Limb (tissue), 2 donors: ENCODE measurements at regions not wholly inside any gene's neighbourhood (a gene's known extent, or its start where the extent isn't known, plus 50 kb on each side); places are given as distances from the start of the nearest gene placed in this dataset.
"Not testable (repeated sequence)": the region's sequence is repeated elsewhere in the genome, so short reads cannot be mapped to it uniquely, and the experiment has no call there.

Source experiments
- DNase-seq, 2 donors: peaks; one replicate each; pipeline ENCODE4 v3.0.0-alpha.2; 2016; ENCODE audit errors: extremely low spot score in 2 of 2

- no peak for DNase-seq
These were observed 957.8 kb downstream of the C4orf33 start for GRCh38 chr4:130053723-130054122.

GRCh38 chr4:130054908-130055307 lies 959.0 kb downstream of the C4orf33 start:
- no peak for DNase-seq

- no peak for DNase-seq
These were observed 960.3 kb downstream of the C4orf33 start for GRCh38 chr4:130056286-130056685.

- DNase-seq: no peak
These were observed 968.5 kb downstream of the C4orf33 start for GRCh38 chr4:130064471-130064870.

GRCh38 chr4:130067419-130067818 lies 971.5 kb downstream of the C4orf33 start:
- DNase-seq: no peak

- no peak for DNase-seq
These were observed 972.1 kb downstream of the C4orf33 start for GRCh38 chr4:130068072-130068471.

GRCh38 chr4:130071746-130072145 lies 975.8 kb downstream of the C4orf33 start:
- no peak for DNase-seq

- no peak for DNase-seq
These were observed 977.3 kb downstream of the C4orf33 start for GRCh38 chr4:130073145-130073790.

- DNase-seq: no peak
These were observed 978.1 kb downstream of the C4orf33 start for GRCh38 chr4:130074096-130074495.

GRCh38 chr4:130077275-130077674 lies 981.3 kb downstream of the C4orf33 start:
- no peak for DNase-seq

- not testable (repeated sequence) for DNase-seq
These were observed 983.1 kb downstream of the C4orf33 start for GRCh38 chr4:130079027-130079426.

- no peak for DNase-seq
These were observed 985.0 kb downstream of the C4orf33 start for GRCh38 chr4:130080872-130081451.

- no peak for DNase-seq
These were observed 994.5 kb downstream of the C4orf33 start for GRCh38 chr4:130090427-130090826.

GRCh38 chr4:130092187-130093015 lies 996.4 kb downstream of the C4orf33 start:
- DNase-seq: no peak

- DNase-seq: no peak
These were observed 1003.2 kb downstream of the C4orf33 start for GRCh38 chr4:130099105-130099504.

- no peak for DNase-seq
These were observed 1014.2 kb downstream of the C4orf33 start for GRCh38 chr4:130110189-130110588.

- DNase-seq: no peak
These were observed 1014.8 kb downstream of the C4orf33 start for GRCh38 chr4:130110770-130111169.

GRCh38 chr4:130124066-130124465 lies 1028.1 kb downstream of the C4orf33 start:
- DNase-seq: peak in 1 of 2 donors; percentile 17

GRCh38 chr4:130125467-130125866 lies 1029.5 kb downstream of the C4orf33 start:
- DNase-seq: no peak

- DNase-seq: no peak
These were observed 1031.3 kb downstream of the C4orf33 start for GRCh38 chr4:130127297-130127696.

- DNase-seq: no peak
These were observed 1035.6 kb downstream of the C4orf33 start for GRCh38 chr4:130131536-130131935.

GRCh38 chr4:130141651-130142050 lies 1045.7 kb downstream of the C4orf33 start:
- DNase-seq: no peak

- no peak for DNase-seq
These were observed 1047.7 kb downstream of the C4orf33 start for GRCh38 chr4:130143656-130144055.
